OCI-LY1 (cell line): ENCODE measurements at regions not wholly inside any gene's neighbourhood (a gene's known extent, or its start where the extent isn't known, plus 50 kb on each side); places are given as distances from the start of the nearest gene placed in this dataset.

Source experiments
- H2AFZ ChIP-seq: fragments of 200-600 bp; sonication (generic), shearing (Covaris generic); 2 replicates; pipeline ENCODE4 v1.6.0; 2014; ENCODE audit warnings: antibody characterized with exemption, mild to moderate bottlenecking, low read length
- H3F3A ChIP-seq: fragments of 200-600 bp; sonication (generic), shearing (Covaris generic); 2 replicates; pipeline ENCODE4 v1.6.0; 2014; ENCODE audit warnings: mild to moderate bottlenecking, antibody characterized with exemption, low read length, moderate library complexity; ENCODE audit not compliant: insufficient read depth
- H3K27ac ChIP-seq: fragments of 200-600 bp; sonication (generic); 2 replicates; pipeline ENCODE4 v1.5.1; 2014; ENCODE audit warnings: low read length, mixed run types, mild to moderate bottlenecking, low read depth; ENCODE audit not compliant: poor library complexity, severe bottlenecking
- H3K27me3 ChIP-seq: fragments of 200-600 bp; sonication (generic); 2 replicates; pipeline ENCODE4 v1.6.0; 2014; ENCODE audit warnings: antibody characterized with exemption, mild to moderate bottlenecking, low read length, moderate library complexity; ENCODE audit not compliant: insufficient read depth
- H3K36me3 ChIP-seq: fragments of 200-600 bp; sonication (generic); 2 replicates; pipeline ENCODE4 v1.6.1; 2014; ENCODE audit warnings: mild to moderate bottlenecking, antibody characterized with exemption, low read length, moderate library complexity, mixed read lengths; ENCODE audit not compliant: insufficient read depth
- H3K4me1 ChIP-seq: fragments of 200-600 bp; sonication (generic); 2 replicates; pipeline ENCODE4 v1.5.1; 2014; ENCODE audit warnings: mild to moderate bottlenecking, low read length, moderate library complexity; ENCODE audit not compliant: insufficient read depth, severe bottlenecking
- H3K4me2 ChIP-seq: fragments of 200-600 bp; sonication (generic), shearing (Covaris generic); 2 replicates; pipeline ENCODE4 v1.6.1; 2014; ENCODE audit warnings: low read length
- H3K4me3 ChIP-seq: fragments of 200-600 bp; sonication (generic); 2 replicates; pipeline ENCODE4 v1.5.1; 2014; ENCODE audit warnings: low read length, low read depth, mild to moderate bottlenecking, mixed read lengths; ENCODE audit not compliant: poor library complexity, severe bottlenecking
- H3K79me2 ChIP-seq: fragments of 200-600 bp; shearing (Covaris generic); 2 replicates; pipeline ENCODE4 v1.6.1; 2016; ENCODE audit warnings: mixed run types, low read length, mixed read lengths; ENCODE audit not compliant: insufficient read depth
- H3K9ac ChIP-seq: fragments of 200-600 bp; sonication (generic), shearing (Covaris generic); 2 replicates; pipeline ENCODE4 v1.6.1; 2014; ENCODE audit warnings: mild to moderate bottlenecking, low read length, mixed read lengths
- H3K9me2 ChIP-seq: fragments of 200-600 bp; sonication (generic), shearing (Covaris generic); 2 replicates; pipeline ENCODE4 v1.6.1; 2014; ENCODE audit warnings: low read depth, mild to moderate bottlenecking, low read length, mixed read lengths
- H3K9me3 ChIP-seq: fragments of 200-600 bp; shearing (Covaris generic); 2 replicates; pipeline ENCODE4 v1.6.1; 2014; ENCODE audit warnings: low read length, mixed read lengths
- H4K20me1 ChIP-seq: fragments of 200-600 bp; sonication (generic), shearing (Covaris generic); 2 replicates; pipeline ENCODE4 v1.6.0; 2016; ENCODE audit warnings: mild to moderate bottlenecking, low read length; ENCODE audit not compliant: insufficient read depth
- CTCF ChIP-seq: fragments of 200-600 bp; sonication (generic), shearing (Covaris generic); IDR thresholded peaks from 2 replicates; pipeline ENCODE4 v1.5.1; 2017; ENCODE audit warnings: mild to moderate bottlenecking, antibody characterized with exemption, low read length, moderate library complexity, mixed read lengths
- EZH2 ChIP-seq: fragments of 200-600 bp; sonication (generic), shearing (Covaris generic); IDR thresholded peaks from 2 replicates; pipeline ENCODE4 v1.8.0; 2017; ENCODE audit warnings: borderline replicate concordance, mixed run types, mild to moderate bottlenecking, antibody characterized with exemption, low read length, moderate library complexity, mixed read lengths

GRCh38 chr20:22429175-22430153 is 154.9 kb downstream of the FOXA2 start:
- TF ChIP-seq EZH2 (no peak), CTCF (no peak)
- no peaks in the 10 kb centered on the region for H3K36me3 ChIP-seq
- H3K4me3 ChIP-seq, result no peak overlapping the region
- no peaks in the 10 kb centered on the region for H3F3A ChIP-seq
- H3K9me2 ChIP-seq, result no peaks in the 10 kb centered on the region
- no peaks in the 10 kb centered on the region for H4K20me1 ChIP-seq
- no peak overlapping the region for H3K4me2 ChIP-seq
- no peak overlapping the region for H2AFZ ChIP-seq
- H3K9me3 ChIP-seq, result no peaks in the 10 kb centered on the region
- no peaks in the 10 kb centered on the region for H3K4me1 ChIP-seq
- no peaks in the 10 kb centered on the region for H3K27me3 ChIP-seq
- no peak overlapping the region for H3K27ac ChIP-seq
- H3K9ac ChIP-seq, result no peak overlapping the region
- no peaks in the 10 kb centered on the region for H3K79me2 ChIP-seq

- Histone ChIP-seq H3K27me3 (no peaks in the 10 kb centered on the region), H2AFZ (no peak overlapping the region), H3K9me2 (no peaks in the 10 kb centered on the region), H3K27ac (no peak overlapping the region), H3K79me2 (no peaks in the 10 kb centered on the region), H3K9me3 (no peaks in the 10 kb centered on the region), H3K36me3 (no peaks in the 10 kb centered on the region), H3K9ac (no peak overlapping the region), H4K20me1 (no peaks in the 10 kb centered on the region), H3K4me1 (no peaks in the 10 kb centered on the region), H3F3A (no peaks in the 10 kb centered on the region), H3K4me2 (no peak overlapping the region), H3K4me3 (no peak overlapping the region)
- TF ChIP-seq CTCF, result no peak
- no peak for TF ChIP-seq EZH2
Observed at GRCh38 chr20:22428051-22428450, 156.3 kb downstream of the FOXA2 start.

- H3K9ac ChIP-seq, result no peak overlapping the region
- H4K20me1 ChIP-seq, result no peaks in the 10 kb centered on the region
- no peaks in the 10 kb centered on the region for H3K36me3 ChIP-seq
- H3K4me2 ChIP-seq, result no peak overlapping the region
- TF ChIP-seq EZH2 (no peak), CTCF (no peak)
- no peaks in the 10 kb centered on the region for H3K4me1 ChIP-seq
- no peaks in the 10 kb centered on the region for H3K9me3 ChIP-seq
- no peaks in the 10 kb centered on the region for H3K79me2 ChIP-seq
- no peaks in the 10 kb centered on the region for H3F3A ChIP-seq
- H3K27ac ChIP-seq, result no peak overlapping the region
- H2AFZ ChIP-seq, result no peak overlapping the region
- no peaks in the 10 kb centered on the region for H3K27me3 ChIP-seq
- H3K4me3 ChIP-seq, result no peak overlapping the region
- H3K9me2 ChIP-seq, result no peaks in the 10 kb centered on the region
Observed at GRCh38 chr20:22426772-22427171, 157.6 kb downstream of the FOXA2 start.
